ENCODE measurements at regions not wholly inside any gene's neighbourhood (a gene's known extent, or its start where the extent isn't known, plus 50 kb on each side); places are given as distances from the start of the nearest gene placed in this dataset.
"Not testable (repeated sequence)": the region's sequence is repeated elsewhere in the genome, so short reads cannot be mapped to it uniquely, and the experiment has no call there.

DNA sequence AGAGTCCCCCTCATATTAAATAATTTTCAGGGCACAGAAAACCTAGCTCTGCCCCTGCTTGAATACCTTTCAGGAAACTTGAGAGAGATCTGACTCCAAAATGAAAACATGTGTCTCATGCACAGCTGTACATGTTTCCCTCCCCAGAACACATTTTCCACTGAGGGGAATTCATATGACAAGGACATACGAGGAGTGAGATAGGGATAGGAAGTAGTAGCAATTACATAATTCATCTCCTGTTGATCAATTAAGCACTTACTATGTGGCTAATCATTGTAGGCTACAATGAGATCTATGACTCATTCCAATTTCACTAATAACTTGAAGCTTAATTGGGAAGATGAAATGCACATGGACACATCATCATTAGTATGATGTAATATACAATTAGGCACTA lies 302.1 kb downstream of the PCDH11X start:
- H3K9me3 ChIP-seq; H3K36me3 ChIP-seq; H3K4me1 ChIP-seq; DNase-seq; H3K27me3 ChIP-seq; H3K27ac ChIP-seq; intact Hi-C loops (cut with DNase I; ENCODE audit: low total_unique reads); H3K4me3 ChIP-seq: not testable (repeated sequence)
- WGBS, 5 donors = 43 to 65% (median 60%) methylated on average over 1 of the region's 1 CpG

DNA sequence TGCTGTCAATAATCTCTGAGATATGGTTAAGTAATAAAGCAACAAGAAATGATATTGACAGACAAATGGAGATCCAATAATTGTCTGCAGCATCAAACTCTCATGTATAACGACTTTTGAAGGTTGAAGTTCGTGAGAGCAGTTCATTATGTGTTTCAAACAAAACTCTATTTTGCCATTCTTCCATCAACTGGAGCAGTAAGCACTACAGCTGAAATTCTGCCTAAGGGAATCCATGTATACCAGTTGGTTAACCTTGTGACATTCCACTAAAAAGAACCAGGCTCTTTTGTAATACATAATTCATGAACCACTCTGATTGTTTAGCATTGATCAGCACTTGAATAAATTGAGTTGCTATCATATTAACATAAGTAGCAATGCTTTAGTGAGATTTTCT lies 311.6 kb downstream of the PCDH11X start:
- H3K4me1 ChIP-seq; H3K4me3 ChIP-seq; H3K27me3 ChIP-seq; H3K36me3 ChIP-seq; H3K9me3 ChIP-seq; DNase-seq; intact Hi-C loops (cut with DNase I; ENCODE audit: low total_unique reads); H3K27ac ChIP-seq: not testable (repeated sequence)
- WGBS, 5 donors = 32 to 61% (median 59%) methylated on average over 2 of the region's 2 CpGs

DNA sequence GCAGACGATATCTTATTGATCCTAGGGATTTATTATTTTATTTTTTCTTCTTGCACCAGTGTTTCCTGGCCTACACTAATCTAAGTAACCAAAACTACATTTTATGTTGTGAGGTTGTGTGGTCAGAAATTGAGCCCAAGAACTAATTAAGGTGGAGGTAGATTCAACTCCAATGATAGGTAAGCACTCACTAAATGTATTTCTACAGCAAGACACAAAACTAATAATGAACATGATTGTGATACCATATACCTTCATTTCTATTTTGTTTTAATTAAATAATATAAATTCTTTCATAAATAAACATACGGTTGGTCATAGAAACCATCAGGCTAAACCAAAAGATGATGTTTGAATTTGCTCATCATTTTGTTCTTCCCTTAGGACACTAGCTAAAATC lies 319.0 kb downstream of the PCDH11X start:
- DNase-seq; intact Hi-C loops (cut with DNase I; ENCODE audit: low total_unique reads); H3K27me3 ChIP-seq; H3K27ac ChIP-seq; H3K9me3 ChIP-seq; H3K4me3 ChIP-seq; H3K36me3 ChIP-seq; H3K4me1 ChIP-seq: not testable (repeated sequence)
- 75 to 84% (median 81%) methylated on average over 2 of the region's 2 CpGs for WGBS, 5 donors

GRCh38 chrX:92100095-92100494 lies 320.9 kb downstream of the PCDH11X start:
- H3K36me3 ChIP-seq; H3K4me3 ChIP-seq; H3K4me1 ChIP-seq; H3K27me3 ChIP-seq; H3K9me3 ChIP-seq; intact Hi-C loops (cut with DNase I; ENCODE audit: low total_unique reads); DNase-seq; H3K27ac ChIP-seq: not testable (repeated sequence)
- WGBS, 5 donors = 60 to 76% (median 65%) methylated on average over 6 to 7 of the region's 7 CpGs

GRCh38 chrX:92105693-92106092 lies 326.5 kb downstream of the PCDH11X start:
- H3K36me3 ChIP-seq; H3K9me3 ChIP-seq; H3K4me1 ChIP-seq; H3K27me3 ChIP-seq; DNase-seq; intact Hi-C loops (cut with DNase I; ENCODE audit: low total_unique reads); H3K4me3 ChIP-seq; H3K27ac ChIP-seq: not testable (repeated sequence)
- 45 to 73% (median 57%) methylated on average over 2 to 3 of the region's 3 CpGs for WGBS, 5 donors

DNA sequence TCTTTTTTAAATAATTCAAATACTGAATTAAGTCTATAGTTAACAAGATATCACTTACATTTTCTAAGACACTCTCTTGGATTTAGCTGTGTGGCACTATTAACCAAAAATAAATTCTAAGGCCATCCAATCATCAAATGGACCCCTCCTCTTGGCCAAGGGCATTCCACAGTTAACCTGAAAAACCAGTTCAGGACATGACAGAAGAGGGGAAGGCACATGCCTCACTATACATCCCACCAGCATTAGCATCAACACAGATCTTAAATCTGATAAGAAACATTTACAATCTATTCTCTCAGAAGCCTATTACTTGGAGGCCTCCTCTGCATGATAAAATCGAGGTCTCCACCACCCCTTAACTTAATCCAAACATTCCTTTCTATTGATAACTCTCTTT lies 327.5 kb downstream of the PCDH11X start:
- intact Hi-C loops (cut with DNase I; ENCODE audit: low total_unique reads); H3K36me3 ChIP-seq; H3K4me1 ChIP-seq; H3K27me3 ChIP-seq; H3K27ac ChIP-seq; DNase-seq; H3K9me3 ChIP-seq; H3K4me3 ChIP-seq: not testable (repeated sequence)
- WGBS, 5 donors = 9 to 33% (median 26%) methylated on average over 1 of the region's 1 CpG

GRCh38 chrX:92110410-92110911 lies 331.3 kb downstream of the PCDH11X start:
- H3K27ac ChIP-seq; H3K36me3 ChIP-seq; H3K27me3 ChIP-seq; H3K4me3 ChIP-seq; H3K9me3 ChIP-seq; H3K4me1 ChIP-seq; intact Hi-C loops (cut with DNase I; ENCODE audit: low total_unique reads); DNase-seq: not testable (repeated sequence)
- 28 to 53% (median 45%) methylated on average over 2 to 4 of the region's 4 CpGs for WGBS, 5 donors

DNA sequence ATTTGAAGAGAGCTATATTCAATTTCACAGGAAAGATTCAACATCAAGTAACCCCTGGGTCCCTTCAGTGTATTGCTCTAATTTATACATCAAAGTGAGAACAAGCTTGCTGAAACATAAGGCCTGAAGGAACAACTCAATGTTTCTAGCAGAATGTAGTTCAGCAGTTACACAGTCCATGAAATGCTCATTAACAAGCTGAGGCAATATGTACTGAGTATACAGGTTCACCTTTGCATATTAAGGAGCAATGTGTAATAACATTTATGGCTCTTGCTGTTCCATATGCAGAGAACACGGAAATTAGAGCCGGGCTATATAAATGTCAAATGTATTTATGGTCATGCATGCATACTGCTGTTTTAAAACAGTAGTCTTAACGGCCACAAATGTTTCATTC lies 338.5 kb downstream of the PCDH11X start:
- H3K4me1 ChIP-seq; H3K4me3 ChIP-seq; H3K9me3 ChIP-seq; DNase-seq; intact Hi-C loops (cut with DNase I; ENCODE audit: low total_unique reads); H3K27me3 ChIP-seq; H3K36me3 ChIP-seq; H3K27ac ChIP-seq: not testable (repeated sequence)
- 72 to 97% (median 78%) methylated on average over 2 to 3 of the region's 3 CpGs for WGBS, 5 donors

DNA sequence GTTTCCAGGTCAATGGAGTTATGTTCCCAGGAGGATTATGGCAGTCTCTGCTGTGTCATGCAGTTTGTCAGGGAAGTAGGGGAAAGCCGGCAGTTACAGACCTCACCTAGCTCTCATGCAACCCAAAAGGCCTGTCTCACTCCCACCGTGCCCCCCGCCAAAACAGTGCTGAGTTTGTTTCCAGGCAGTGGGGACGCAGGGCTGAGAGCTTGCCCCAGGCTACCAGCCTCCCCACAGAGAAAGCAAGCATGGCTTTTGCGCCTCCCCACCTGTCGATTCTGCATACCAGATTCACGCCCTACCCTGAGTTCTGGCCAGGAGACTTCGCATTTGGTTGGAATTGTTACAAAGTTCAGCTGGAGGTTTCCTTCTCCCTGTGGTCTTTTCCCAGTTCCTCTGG lies 383.9 kb downstream of the PCDH11X start:
- H3K36me3 ChIP-seq; intact Hi-C loops (cut with DNase I; ENCODE audit: low total_unique reads); H3K27ac ChIP-seq; H3K4me1 ChIP-seq; H3K4me3 ChIP-seq; DNase-seq; H3K27me3 ChIP-seq; H3K9me3 ChIP-seq: not testable (repeated sequence)
- 80 to 93% (median 89%) methylated on average over 1 to 7 of the region's 8 CpGs; no CpG with 5 or more reads in 1 of the 5 donors for WGBS, 5 donors
